ENCODE measurements at regions not wholly inside any gene's neighbourhood (a gene's known extent, or its start where the extent isn't known, plus 50 kb on each side); places are given as distances from the start of the nearest gene placed in this dataset.
"Not testable (repeated sequence)": the region's sequence is repeated elsewhere in the genome, so short reads cannot be mapped to it uniquely, and the experiment has no call there.

- DNase-seq: no peak
These were observed 348.9 kb downstream of the MATN1 start for GRCh38 chr1:30374400-30375070.

GRCh38 chr1:30373471-30374399 lies 349.6 kb downstream of the MATN1 start:
- DNase-seq: no peak

DNA sequence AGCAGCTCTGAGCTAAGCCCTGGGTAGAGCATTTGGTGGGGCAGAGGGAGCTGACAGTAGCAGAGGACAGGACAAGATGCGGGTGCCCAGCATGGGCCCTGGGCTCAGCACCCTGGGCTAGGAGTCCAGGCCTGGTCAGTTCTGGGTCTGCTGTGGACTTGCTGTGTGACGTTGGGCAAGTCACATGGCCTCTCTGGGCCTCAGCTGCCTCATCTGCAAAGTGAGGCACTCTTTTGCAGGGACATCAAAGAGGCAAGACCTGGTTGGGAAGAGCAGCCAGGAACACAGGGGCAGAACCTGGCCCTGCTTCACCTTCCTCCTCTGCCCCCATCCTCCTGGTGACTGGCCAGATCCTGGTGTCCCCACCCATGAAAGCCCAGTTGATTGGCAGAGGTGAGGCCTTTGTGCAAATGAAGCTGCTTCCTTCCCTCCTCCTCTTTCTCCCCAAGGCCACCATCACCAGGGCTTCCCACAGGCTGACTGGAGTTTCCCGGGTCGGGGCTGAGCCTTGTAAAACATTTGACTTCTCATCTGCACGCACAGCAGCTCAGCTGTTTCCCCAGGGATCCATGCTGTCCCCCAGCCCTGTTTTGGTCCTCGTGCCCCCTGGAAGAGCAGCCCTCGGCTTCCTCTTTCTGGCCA lies 350.5 kb downstream of the MATN1 start:
- DNase-seq: no peak

GRCh38 chr1:30371888-30372791 lies 351.2 kb downstream of the MATN1 start:
- no peak for DNase-seq

GRCh38 chr1:30371179-30371788 lies 352.1 kb downstream of the MATN1 start:
- no peak for DNase-seq

DNA sequence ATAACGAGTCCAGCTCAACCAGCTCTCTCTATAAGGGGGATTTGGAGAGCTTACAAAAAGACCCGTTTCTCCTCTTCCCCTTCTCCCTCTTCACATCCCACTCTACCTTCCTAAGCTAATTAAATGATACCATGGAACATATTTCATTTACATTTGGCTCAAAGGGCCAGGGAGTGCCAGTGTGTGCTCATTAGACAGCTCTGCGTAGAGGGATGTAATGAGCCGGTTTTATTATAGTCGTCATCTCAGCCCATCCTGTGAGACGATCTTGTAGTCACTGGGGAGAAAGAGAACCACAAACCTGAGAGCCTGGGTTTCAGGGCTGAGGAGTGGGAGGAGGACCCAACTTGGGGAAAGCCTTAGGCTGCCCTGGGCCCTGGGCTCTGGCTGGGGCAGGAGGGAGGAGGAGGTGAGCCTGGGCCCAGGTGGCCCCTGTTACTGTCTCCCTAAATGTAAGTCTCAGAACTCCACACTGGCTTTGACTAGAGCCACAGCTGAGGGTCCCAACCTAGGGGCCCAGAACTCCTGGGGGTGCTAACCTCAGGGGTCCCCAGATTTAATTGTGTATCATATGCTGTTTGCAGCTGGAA lies 354.6 kb downstream of the MATN1 start:
- DNase-seq: no peak

GRCh38 chr1:30366911-30367310 lies 356.5 kb downstream of the MATN1 start:
- DNase-seq: no peak

GRCh38 chr1:30366199-30366598 lies 357.2 kb downstream of the MATN1 start:
- DNase-seq: no peak

DNA sequence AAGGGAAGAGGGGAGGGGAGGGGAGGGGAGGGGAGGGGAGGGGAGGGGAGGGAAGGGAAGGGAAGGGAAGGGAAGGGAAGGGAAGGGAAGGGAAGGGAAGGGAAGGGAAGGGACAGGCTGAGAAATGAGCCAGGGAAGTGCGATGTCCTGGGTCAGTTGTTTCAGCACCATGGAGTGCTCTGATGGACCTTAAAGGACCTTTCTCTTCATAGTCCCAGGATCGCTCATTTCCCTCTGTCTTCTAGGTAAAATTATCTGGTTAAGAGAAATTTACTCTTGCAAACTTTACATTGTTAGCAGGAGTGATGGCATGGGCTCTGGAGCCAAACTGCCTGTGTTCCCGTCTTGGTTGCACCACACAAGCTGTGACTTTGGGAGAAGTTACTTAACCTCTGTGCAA lies 357.8 kb downstream of the MATN1 start:
- no peak for DNase-seq

DNA sequence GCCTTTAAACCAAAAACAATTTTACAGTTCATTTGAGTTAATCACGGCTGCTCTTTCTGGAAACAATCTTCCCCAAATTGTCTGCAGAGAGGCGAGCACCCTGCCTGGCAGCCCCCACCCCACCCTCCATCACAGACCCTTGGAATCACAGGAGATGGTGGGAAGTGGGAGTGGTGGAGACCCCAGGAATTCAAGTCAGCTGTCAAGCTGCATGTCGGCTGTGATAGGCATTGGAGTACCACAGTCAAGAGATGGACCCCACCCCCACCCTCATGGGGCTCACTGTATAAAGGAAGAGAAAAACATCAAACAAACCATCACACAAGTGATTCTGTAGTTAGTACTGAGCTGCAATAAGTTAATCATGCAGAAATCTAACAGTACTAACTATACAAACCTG lies 360.4 kb downstream of the MATN1 start:
- DNase-seq: no peak

DNA sequence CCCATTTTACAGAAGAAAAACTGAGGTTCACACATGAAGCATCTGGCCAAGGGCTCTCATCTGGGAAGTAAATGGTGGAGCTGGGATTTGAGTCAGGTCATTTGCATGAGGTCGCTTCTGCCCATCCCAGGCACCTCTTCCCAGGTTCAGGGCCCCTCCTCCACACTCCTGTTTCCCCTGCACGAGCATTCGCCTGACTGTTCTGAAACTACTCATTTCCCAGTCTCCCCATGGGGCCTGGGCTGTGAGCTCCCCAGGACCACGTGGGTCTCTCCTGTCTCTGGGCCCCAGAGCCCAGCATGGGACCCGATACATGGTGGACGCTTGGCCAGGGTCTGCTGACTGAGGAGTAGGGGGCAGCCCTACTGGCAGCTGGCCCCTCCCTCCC lies 360.8 kb downstream of the MATN1 start:
- no peak for DNase-seq

- not testable (repeated sequence) for DNase-seq
These were observed 361.3 kb downstream of the MATN1 start for GRCh38 chr1:30361890-30362602.

GRCh38 chr1:30360753-30361152 lies 362.6 kb downstream of the MATN1 start:
- DNase-seq: no peak

- no peak for DNase-seq
These were observed 363.1 kb downstream of the MATN1 start for GRCh38 chr1:30360281-30360680.

DNA sequence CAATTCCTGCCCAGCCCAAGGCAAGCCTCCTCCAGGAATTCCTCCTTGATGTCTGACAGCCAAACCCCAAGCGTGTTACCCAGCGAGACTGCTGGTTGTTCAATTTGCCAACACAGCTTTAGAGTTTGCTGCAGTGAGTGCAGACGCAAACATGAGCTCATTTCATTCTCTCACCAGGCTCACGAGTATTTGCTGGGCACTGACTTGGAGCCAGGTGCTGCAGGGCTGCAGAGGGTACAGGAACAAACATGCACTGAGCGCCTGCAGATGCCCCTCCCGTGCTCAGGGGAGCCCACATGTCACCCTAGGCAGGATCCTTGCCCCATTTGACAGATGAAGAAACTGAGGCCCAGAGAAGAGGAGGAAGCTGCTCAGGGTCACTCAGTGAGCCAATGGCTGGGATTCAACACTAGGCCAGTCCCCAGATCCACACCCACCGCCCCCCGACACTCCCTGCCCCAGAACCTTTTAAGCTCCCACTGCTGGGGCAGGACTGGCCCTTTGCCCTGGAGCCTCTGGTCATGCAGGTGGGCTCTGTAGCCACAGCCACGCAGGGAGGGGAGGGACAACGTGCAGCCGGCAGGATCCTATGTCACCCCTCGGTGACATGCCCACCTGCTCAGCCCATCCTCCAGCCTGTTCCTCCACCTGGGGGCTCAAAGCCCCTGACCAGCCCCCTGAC lies 363.7 kb downstream of the MATN1 start:
- no peak for DNase-seq

- DNase-seq: no peak
These were observed 364.9 kb downstream of the MATN1 start for GRCh38 chr1:30358500-30358899.

GRCh38 chr1:30356839-30357238 lies 366.5 kb downstream of the MATN1 start:
- no peak for DNase-seq

DNA sequence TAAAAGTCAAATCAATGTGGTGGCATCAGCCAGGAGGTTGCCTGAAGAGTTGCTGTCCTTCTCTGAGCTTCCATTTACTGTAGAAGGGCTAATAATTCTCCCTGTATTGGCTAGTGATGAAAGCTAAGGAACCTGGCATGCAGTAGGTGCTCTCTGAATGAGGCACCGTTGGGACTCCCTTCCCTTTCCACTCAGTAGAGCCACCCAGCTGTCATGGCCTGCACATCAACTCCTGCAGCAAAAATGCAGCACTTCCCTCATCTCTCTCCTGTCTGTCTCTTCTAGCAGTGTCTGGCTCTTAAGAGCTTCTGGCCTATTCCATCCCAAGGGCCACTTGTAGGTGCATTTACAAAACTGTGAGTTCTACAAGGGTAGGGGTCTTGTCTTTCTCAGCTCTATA lies 369.0 kb downstream of the MATN1 start:
- DNase-seq: no peak

DNA sequence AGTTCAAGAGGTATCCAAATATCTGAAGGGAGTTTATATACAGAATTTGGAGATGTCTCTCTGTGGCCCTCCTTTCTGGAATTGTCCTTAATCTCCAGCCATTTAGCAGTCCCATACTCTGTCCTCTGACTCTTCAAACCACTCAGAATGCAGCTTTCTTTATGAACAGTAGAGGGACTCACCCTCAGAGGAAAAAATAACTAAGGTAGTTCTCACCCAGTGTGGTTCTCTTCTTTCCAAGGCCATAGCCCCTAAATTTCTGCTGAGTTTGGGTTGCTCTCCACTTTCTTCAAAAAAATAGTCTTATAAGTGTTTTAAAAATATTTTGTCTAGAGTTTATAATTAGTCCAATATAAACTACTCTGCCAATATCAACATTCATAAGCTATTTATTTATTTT lies 369.7 kb downstream of the MATN1 start:
- DNase-seq: no peak

- DNase-seq: no peak
These were observed 375.2 kb downstream of the MATN1 start for GRCh38 chr1:30348147-30348546.
